HS-27A (cell line): ENCODE measurements at regions not wholly inside any gene's neighbourhood (a gene's known extent, or its start where the extent isn't known, plus 50 kb on each side); places are given as distances from the start of the nearest gene placed in this dataset.
"Not testable (repeated sequence)": the region's sequence is repeated elsewhere in the genome, so short reads cannot be mapped to it uniquely, and the experiment has no call there.

ENCODE experiments used
- DNase-seq: peaks from one replicate; pipeline ENCODE4 v3.0.0-alpha.2; 2012; ENCODE audit warnings: low read depth, missing footprints

DNA sequence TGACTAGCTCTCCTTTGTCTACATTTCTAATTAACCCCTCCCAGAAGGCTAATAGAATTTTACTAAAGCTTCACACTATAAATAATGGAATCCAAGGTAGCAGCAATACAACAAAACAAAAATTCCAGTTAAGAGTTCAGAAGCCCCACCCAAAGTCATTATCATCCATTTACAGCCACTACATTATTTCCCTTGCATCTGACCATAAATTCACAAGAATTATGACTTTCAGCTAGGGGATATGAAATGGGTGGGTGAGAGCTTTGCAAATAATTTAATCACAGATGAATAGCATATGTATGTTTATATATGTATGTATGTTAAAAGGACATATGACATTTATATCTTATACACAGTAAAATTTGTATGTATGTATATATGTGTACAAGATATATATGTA lies 65.3 kb upstream of the PTGDR start:
- DNase-seq: no peak

DNA sequence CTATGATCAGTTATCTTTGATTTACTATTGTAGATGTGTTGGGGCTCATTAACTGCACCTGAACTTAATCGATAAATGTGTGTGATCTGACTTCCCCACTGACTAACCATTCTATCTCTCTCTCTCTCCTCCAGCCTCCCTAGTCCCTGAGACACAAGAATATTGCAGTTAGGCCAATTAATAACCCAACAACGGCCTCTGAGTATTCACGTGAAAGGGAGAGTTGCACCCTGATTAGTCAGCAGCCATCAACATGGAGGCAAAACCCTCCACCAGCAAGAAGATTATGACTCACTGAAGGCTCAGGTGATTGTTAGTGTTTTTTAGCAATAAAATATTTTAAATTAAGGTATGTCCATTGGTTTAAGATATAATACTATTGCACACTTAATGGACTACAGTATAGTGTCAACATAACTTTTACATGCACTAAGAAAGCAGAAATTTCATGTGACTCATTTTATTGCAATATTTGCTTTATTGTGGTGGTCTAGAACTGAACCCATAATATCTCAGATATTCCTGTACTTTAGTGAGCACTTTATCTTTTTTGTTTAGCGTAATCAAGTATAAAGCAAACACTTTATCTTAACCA lies 77.1 kb upstream of the PTGDR start:
- no peak for DNase-seq

DNA sequence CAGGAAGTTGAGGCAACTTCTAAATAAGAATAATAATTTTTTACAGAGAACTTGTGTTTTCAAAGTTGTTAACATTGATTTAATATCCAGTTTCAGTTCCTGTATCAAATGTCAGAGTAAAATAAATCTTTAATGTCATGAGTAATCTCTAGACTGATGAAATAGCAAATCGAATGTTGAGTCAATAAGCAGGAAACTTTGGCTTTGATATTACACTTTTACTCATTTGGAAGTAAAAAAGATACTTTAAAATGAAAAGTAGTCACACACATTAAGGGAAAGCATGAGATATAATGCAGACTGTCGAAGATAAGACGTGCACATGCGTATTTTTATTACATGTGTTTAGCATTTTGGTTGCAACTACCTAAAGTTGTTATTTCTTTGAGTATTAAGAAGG lies 78.2 kb upstream of the PTGDR start:
- no peak for DNase-seq

DNA sequence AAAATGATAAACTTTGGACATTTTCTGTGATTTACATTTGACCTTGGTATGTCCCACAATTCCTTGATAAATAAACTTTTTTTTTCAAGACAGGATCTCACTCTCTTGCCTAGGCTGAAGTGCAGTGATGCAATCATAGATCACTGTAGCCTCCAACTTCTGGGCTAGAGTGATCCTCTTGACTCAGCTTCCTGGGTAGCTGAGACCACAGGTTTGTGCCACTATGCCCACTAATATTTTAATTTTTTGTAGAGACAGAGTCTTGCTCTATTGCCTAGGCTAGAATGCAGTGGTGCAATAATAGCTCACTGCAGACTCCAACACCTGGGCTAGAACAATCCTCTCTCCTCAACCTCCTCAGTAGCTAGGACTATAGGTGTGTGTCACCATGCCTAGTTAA lies 79.1 kb upstream of the PTGDR start:
- no peak for DNase-seq

DNA sequence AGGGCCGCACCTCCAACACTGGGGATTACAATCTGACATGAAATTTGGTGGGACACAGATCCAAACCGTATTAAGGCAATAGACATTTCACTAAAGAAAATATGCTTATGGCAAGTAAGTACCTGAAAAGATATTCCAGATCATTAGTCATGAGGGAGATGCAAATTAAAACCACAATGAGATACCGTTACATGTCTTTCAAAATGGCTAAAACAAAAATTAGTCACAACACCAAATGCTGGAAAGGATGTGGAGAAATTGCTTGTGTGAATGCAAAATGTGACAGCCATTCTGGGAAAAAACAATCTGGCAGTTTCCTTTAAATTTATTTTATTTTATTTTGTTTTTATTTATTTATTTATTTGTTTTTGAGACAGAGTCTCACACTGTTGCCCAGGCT lies 82.3 kb upstream of the PTGDR start:
- DNase-seq: no peak

DNA sequence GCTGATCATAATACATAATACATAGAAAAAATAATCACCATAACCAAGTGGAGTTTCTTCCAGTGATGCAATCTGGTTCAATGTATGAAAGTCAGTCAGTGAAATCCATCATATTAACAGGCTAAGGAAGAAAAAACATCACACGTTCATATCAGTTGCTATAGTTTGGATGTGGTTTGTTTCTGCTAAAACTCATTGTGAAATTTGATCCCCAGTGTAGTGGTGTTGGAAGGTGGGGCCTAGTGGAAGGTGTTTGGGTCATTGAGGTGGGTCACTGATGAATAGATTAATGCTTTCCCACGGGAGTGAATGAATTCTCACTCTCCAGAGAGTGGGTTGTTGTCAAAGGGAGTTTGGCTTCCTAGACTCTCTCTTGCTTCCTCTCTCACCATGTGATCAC lies 84.6 kb upstream of the PTGDR start:
- DNase-seq: no peak

DNA sequence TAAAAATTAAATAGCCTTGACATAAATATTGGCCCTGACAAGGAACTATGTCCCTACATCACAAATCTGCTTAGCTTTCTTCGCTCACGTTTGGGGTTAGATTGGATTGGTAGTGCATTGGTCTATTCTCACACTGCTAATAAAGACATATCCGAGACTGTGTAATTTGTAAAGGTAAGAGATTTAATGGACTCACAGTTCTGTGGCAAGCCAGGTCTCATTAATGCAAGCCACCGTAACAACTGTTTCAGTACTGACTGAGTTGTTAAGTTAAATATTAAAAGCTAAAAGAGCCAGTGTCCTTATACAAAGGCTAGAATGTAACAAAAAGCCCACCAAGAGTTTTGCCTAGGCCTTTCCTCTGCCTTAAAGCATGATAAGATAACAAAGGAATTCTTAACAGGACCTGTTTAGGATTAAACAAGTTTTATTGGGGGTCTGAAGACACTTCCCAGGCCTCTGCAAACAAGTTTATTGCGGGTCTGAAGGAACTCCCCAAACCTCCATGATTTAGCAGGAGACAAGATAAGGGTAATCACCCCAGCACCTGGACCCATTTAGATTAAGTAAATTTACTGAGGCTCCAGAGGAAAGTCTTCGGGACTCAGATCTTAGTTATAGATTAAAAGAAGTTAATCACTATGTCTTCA lies 88.2 kb upstream of the PTGDR start:
- no peak for DNase-seq

DNA sequence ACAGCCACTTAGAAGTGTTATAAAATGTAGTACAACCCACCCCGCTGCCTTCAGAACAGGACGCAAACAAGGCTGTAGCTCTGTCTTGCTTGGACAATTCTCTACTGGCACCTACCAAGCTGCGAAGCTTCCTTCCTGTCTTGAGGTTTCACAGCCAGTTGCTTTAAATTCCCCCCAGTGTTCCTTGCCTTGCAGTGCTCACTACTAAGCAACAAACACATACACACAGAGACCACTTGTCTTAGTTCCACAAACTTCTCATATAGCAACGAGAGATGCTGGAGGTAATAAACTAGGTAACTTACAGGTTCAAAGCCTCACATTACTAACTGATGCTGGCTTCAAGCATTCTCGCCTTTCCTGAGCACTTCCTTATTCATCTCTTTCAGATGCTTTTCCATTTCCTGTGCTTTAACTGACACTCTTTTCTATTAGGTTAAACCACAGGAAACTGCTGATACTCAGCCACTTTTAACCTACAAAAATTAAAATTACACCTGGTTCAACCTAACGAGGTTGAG lies 91.5 kb upstream of the PTGDR start:
- no peak for DNase-seq

DNA sequence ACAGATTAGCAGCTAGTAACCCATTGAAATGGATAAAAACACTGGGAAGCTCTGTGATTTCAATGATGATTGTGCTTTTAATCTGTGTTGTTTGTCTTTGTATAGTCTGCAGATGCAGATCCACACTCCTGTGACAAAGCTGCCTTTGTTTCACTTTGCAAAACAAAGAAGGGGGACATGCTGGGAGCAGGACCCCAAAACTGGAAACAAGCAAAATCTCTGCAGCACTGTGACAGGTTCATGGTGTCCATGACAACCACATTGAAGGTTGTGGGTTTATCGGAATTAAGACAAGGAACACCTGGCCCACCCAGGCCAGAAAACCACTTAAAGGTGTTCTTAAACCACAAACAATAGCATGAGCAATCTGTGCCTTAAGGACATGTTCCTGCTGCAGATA lies 95.6 kb upstream of the PTGDR start:
- DNase-seq: not testable (repeated sequence)

DNA sequence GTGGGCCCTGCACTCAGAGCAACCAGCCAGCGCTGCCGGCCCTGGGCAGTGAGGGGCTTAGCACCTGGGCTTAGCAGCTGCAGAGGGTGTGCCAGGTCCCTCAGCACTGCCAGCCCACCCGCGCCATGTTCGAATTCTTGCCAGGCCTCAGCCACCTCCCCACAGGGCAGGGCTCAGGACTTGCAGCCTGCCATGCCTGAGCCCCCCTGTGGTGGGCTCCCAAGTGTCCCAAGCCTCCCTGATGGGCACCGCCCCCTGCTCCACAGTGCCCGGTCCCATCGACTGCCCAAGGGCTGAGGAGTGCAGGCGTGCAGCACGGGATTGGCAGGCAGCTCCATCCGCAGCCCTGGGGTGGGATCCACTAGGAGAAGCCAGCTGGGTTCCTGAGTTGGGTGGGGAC lies 98.0 kb upstream of the NID2 start:
- no peak for DNase-seq

DNA sequence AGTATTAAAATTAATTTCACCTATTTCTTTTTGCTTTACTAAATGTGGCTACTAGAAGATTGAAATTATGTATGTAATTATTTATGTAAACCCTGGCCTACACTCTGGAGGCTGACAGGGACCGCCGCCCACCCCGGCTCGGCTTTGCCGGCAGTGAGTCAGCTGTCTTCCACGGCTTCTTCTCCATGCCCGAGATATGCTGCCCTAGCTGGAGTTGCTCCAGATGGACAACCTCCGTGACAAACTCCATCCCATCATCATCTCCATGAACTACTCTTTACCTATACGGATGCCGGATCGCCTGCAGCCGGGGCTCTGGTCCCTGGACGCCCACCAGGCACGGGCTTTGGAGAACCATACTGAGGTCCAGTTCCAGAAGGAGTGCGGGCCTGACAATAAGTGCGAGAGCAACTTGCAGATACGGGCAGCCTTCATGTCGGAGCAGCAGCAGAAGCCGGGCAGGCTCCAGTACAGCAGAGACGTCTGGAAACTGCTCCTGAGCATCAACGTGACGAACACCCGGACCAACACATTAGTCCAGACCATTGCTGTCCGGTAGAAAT lies 86.9 kb upstream of the NID2 start:
- DNase-seq: no peak

DNA sequence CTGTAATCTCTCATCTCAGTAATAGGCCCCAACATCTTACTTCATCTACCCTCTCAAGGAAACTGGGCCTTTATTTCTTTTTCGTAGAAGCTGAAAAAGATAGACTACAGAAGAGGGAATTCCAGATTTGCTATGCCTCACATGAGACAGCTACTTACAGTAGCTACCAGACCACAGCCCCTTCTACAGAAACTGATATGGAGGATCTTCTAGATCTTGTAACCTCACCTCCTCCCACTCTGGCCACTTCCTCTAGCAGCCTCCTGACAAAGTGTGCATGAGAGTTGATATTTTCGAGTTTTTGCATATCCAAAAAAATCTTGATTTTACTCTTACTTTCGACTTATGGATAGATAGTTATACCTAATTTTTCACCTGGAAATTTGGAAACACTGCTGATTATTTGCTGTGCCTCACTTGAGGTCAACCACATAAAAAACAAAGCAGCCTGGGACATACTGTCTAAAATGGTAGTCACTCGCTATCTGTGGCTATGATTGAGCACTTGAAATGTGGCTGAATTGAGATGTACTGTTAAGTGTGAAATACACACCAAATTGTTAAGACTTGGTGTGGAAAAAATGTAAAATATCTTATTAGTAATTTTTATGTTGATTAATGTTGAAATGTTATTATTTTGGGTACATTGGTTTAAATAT lies 86.3 kb upstream of the NID2 start:
- no peak for DNase-seq

DNA sequence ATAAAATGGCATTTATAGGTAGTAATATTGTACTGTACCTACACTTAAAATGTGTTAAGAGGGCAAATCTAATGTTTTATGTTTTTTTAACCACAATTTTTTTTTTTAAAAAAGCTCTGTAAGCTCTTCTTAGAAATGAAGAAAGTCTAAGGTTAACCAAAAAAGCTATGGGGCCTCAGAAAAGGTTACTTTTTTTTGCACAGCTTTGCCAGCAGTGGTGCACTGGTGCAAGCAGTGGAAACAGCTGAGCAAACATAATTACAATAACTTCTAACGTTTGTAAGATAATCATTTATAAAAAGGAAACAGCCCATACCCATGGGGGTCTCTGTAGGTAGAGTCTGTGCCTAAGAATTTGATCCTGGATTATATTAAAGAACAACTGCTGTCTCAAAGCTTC lies 85.1 kb upstream of the NID2 start:
- DNase-seq: no peak

DNA sequence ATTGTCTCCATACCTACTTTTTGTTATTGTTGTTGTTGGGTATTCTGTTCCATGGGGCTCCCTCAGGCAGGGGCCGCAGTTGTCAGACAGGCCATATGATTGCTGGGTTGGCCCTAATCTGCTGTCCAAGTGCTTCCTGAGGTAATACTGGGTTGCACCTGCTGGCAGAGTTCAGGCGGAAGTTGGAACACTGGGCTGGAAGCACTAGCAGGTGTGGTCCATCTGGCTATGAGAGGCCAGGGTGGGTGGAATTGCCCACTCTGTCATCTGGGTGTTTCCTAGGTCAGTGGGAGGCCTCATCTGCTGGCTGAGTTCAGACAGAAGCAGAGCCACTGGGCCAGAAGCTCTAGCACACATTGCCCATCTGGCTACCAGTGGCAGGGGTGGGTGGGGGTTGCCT lies 81.3 kb upstream of the NID2 start:
- DNase-seq: no peak

DNA sequence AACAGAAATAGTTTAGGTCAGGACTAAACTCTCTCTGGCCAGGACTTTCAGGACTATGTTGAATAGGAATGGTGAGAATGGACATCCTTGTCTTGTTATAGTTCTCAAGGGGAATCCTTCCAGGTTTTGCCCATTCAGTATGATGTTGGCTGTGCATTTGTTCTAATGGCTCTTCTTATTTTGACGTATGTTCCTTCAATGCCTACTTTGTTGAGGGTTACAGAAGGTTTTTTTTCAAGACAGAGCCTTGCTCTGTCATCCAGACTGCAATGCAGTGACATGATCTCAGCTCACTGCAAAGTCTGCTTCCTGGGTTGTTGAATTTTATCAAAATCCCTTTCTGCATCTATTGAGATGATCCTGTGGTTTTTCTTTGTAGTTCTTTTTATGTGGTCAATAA lies 79.5 kb upstream of the NID2 start:
- DNase-seq: no peak

DNA sequence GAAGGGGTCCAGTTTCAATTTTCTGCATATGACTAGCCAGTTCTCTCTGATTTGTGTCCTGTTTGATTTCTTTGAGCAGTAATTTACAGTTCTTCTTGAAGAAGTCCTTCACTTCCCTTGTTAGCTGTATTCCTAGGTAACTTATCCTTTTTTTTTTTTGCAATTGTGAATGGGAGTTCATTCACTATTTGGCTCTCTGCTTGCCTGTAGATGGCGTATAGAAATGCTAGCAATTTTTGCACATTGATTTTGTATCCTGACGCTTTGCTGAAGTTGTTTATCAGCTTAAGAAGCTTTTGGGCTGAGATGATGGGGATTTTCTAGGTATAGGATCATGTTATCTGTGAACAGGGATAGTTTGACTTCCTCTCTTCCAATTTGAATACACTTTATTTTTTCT lies 77.6 kb upstream of the NID2 start:
- DNase-seq: no peak

DNA sequence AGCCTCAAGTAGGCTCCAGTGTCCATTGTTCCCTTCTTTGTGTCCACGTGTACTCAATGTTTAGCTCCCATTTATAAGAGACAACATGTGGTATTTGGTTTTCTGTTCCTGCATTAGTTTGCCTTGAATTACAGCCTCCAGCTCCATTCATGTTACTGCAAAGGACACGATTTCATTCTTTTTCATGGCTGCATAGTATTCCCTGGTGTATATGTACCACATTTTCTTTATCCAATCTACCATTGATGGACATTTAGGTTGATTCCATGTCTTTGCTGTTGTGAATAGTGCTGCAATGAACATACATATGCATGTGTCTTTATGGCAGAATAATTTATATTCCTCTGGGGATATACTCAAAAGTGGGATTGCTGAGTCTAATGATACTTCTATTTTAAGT lies 75.2 kb upstream of the NID2 start:
- not testable (repeated sequence) for DNase-seq

DNA sequence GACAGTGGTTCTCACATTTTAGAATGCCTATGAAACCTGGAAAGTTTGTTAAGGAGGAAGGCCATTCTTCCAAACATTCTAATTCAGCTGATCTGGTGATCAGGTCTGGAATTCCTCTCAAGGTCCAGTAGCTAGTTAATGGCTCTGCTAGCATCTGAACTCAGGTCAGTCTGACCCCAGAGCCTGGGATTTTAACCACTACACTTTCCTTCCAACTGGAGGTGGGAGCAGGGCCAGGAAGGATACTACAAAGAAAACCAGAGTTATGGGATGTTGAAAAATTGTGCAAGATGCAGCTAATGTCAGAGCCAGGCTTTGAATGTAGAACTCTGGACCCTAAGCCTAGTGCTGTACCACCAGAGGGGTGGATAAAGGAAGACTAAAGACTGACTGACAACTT lies 73.6 kb upstream of the NID2 start:
- DNase-seq: no peak

DNA sequence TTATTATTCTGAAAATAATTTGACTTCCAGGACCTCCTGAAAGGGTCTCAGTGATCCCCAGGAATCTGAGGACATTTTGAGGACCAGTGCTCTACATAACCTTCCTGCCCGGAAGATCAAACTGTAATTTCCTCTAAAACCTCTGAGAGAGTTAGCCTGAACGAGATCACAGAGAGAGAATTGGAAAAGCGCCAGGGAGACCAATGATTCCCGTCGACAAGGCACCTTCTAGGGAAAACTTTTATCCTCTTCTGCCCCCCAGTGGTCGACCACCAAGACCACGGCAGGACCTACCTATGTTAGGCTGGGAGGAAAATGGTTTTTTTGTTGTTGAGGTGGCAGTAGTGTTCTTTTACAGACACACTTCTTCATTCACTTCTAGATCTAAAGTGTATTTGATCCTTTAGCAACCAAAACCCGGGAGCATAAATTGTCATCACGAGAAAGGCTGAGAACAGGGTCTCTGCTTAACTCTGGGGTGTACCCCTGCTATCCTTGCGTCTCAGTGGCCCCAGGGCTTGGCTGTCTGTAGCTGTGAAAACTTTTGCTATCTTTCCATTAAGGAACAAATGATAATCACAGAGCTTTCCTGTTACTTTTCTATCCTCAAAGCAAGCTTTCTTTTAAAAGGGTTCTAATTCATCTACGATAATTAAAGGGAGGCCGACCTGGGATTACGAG lies 62.9 kb upstream of the NID2 start:
- DNase-seq: peak; percentile 87

DNA sequence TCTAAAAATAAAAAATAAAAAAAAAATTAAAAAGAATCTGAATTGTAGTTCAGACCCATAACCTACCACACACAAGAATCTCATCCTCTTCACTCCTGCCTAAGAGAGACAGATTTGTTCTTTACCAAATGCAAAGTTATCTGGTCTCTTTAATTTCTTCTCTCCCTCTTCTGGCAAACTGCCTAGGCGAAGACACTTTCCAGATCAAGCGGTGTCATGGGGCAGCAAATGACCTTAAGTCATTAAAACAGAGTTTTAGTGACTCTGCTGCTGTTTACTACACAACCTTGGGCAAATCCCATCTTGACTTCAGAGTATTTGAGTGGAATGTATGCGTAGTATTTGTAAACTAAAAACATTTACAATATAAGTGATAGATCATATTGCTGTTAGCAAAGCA lies 60.9 kb upstream of the NID2 start:
- DNase-seq: no peak

DNA sequence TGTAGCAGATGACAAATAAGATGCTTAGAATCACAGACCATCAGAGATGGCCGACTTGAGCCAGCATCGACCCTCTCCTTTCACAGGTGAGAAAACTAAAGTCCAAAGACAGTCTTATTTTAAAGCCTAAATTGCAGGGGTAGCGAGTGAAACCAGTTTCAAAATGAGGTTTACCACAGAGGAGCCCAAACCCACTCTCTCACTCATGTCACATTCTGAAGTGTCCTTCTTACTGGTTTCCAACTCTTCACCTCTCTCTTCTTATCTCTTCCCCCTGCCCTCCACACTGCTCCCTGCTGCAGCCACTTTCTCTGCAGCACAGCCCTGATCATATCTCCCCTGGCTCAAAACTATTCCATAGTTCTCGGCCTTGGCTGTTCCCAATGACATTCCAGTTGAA lies 57.0 kb upstream of the NID2 start:
- DNase-seq: no peak

DNA sequence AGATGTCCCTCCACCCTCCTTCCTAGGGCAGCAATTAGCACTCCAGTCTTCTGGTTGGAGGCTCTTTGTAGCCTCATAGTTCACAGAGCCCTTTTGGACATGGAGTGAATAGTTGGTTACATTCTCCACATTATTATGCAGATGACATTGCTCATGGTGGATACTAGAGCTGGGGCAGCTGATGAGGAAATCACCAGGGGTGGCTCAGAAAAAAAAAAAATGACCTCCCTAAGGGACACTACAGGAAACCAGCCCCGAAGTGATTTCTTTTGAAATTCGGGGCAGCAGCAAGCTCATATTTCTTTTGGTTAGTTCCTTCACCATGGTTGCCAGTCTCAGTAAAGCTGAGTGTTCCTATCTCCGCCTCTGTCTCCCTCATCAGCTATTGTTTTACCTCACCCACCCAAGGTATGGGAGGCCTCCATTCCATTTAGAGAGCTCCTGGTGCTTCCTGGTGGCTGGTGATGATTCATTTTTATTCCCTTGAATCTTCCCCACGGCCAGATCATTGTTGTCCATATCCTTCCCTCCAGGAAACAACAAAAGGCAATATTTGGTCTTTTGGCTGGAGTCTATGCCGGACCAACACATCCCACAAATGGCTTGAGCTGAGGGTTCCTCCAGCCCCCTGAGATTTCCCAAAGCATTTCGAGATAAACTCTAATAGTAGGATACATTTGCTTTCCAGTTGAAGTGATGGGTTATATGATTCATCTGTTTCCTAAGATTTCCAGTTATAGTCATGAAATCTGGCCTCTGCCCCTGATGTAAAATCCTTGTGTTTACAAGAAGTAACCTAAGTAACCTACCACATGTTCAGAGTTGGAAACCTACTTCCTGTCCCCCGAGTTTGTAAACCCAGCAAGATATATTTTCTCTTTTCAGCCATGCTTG lies 56.2 kb upstream of the NID2 start:
- DNase-seq: peak; percentile 47
